Fibroblast of lung (primary cell): ENCODE measurements at regions not wholly inside any gene's neighbourhood (a gene's known extent, or its start where the extent isn't known, plus 50 kb on each side); places are given as distances from the start of the nearest gene placed in this dataset.

Source experiments
- EZH2 ChIP-seq: IDR thresholded peaks from 2 replicates; pipeline ENCODE4 v1.5.1; 2012; ENCODE audit warnings: low read length, control low read depth, mild to moderate bottlenecking; ENCODE audit errors: missing control alignments
- TF ChIP-seq, protein P1 (sequence below), 2 donors: IDR thresholded peaks in 1 of 2; conservative IDR thresholded peaks in 1 of 2; 1 replicate in 1 of 2; 2 replicates in 1 of 2; pipeline ENCODE4 v1.5.1; 2011 to 2012; ENCODE audit warnings: low read length in 2 of 2, control low read depth in 1 of 2, inconsistent platforms in 1 of 2, low read depth in 1 of 2, mild to moderate bottlenecking in 1 of 2

- TF ChIP-seq, protein P1, sequence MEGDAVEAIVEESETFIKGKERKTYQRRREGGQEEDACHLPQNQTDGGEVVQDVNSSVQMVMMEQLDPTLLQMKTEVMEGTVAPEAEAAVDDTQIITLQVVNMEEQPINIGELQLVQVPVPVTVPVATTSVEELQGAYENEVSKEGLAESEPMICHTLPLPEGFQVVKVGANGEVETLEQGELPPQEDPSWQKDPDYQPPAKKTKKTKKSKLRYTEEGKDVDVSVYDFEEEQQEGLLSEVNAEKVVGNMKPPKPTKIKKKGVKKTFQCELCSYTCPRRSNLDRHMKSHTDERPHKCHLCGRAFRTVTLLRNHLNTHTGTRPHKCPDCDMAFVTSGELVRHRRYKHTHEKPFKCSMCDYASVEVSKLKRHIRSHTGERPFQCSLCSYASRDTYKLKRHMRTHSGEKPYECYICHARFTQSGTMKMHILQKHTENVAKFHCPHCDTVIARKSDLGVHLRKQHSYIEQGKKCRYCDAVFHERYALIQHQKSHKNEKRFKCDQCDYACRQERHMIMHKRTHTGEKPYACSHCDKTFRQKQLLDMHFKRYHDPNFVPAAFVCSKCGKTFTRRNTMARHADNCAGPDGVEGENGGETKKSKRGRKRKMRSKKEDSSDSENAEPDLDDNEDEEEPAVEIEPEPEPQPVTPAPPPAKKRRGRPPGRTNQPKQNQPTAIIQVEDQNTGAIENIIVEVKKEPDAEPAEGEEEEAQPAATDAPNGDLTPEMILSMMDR (conservative IDR thresholded peaks at IDR 0.05 in 1 of 2, IDR thresholded peaks at IDR 0.05 in 1 of 2; ENCODE audit: low read depth in 1 of 2, low read length in 2 of 2) = no peak
- TF ChIP-seq EZH2 = no peak
Observed at GRCh38 chr6:122238861-122239260, 160.6 kb upstream of the HSF2 start.
